Smooth muscle cell (in vitro differentiated cells): ENCODE measurements at regions not wholly inside any gene's neighbourhood (a gene's known extent, or its start where the extent isn't known, plus 50 kb on each side); places are given as distances from the start of the nearest gene placed in this dataset.

Experiments
- DNase-seq: peaks from one replicate; lab custom pipeline; 2025; ENCODE audit not compliant: unreplicated experiment; lab: John Stamatoyannopoulos, UW
- H2AFZ ChIP-seq: fragments of 200-600 bp; sonication (generic); 2 replicates; pipeline ENCODE4 v1.6.0; 2016; ENCODE audit warnings: antibody characterized with exemption, low read depth, mild to moderate bottlenecking
- H3F3A ChIP-seq: fragments of 200-600 bp; sonication (generic); 2 replicates; pipeline ENCODE4 v1.6.0; 2017; ENCODE audit warnings: antibody characterized with exemption, low read depth
- H3K27ac ChIP-seq: fragments of 200-600 bp; sonication (generic); 2 replicates; pipeline ENCODE4 v1.5.1; 2016; ENCODE audit warnings: low read depth, mild to moderate bottlenecking
- H3K27me3 ChIP-seq: fragments of 200-600 bp; sonication (generic); 2 replicates; pipeline ENCODE4 v1.6.1; 2016; ENCODE audit warnings: low read depth, mild to moderate bottlenecking
- H3K36me3 ChIP-seq: fragments of 200-600 bp; sonication (generic); 2 replicates; pipeline ENCODE4 v1.5.1; 2016; ENCODE audit warnings: low read depth
- H3K4me1 ChIP-seq: fragments of 200-600 bp; sonication (generic); 2 replicates; pipeline ENCODE4 v1.5.1; 2016; ENCODE audit warnings: low read depth
- H3K4me2 ChIP-seq: fragments of 200-600 bp; sonication (generic); 2 replicates; pipeline ENCODE4 v1.6.0; 2016; ENCODE audit warnings: mild to moderate bottlenecking
- H3K4me3 ChIP-seq: fragments of 200-600 bp; sonication (generic); 2 replicates; pipeline ENCODE4 v1.5.1; 2016; ENCODE audit warnings: mild to moderate bottlenecking
- H3K79me2 ChIP-seq: fragments of 200-600 bp; sonication (generic); 2 replicates; pipeline ENCODE4 v1.6.0; 2016; ENCODE audit warnings: low read depth, mild to moderate bottlenecking
- H3K9ac ChIP-seq: fragments of 200-600 bp; sonication (generic); 2 replicates; pipeline ENCODE4 v1.6.0; 2016; ENCODE audit warnings: low read depth
- H3K9me3 ChIP-seq: fragments of 200-600 bp; sonication (generic); replicated peaks from 2 replicates; pipeline ENCODE4 v1.5.1; 2016; ENCODE audit warnings: low read depth
- H4K20me1 ChIP-seq: fragments of 200-600 bp; sonication (generic); 2 replicates; pipeline ENCODE4 v1.6.0; 2016; ENCODE audit warnings: low read depth
- CTCF ChIP-seq: fragments of 200-600 bp; sonication (generic); IDR thresholded peaks from 2 replicates; pipeline ENCODE4 v1.5.1; 2017; ENCODE audit warnings: borderline replicate concordance, mild to moderate bottlenecking, antibody characterized with exemption; ENCODE audit not compliant: insufficient read depth, poor library complexity, severe bottlenecking
- WGBS: methylation state at CpG from one replicate; pipeline ENCODE4 v1.1.7; 2016; ENCODE audit warnings: low lambda C conversion rate; 5-methylcytosine and 5-hydroxymethylcytosine counted together

DNA sequence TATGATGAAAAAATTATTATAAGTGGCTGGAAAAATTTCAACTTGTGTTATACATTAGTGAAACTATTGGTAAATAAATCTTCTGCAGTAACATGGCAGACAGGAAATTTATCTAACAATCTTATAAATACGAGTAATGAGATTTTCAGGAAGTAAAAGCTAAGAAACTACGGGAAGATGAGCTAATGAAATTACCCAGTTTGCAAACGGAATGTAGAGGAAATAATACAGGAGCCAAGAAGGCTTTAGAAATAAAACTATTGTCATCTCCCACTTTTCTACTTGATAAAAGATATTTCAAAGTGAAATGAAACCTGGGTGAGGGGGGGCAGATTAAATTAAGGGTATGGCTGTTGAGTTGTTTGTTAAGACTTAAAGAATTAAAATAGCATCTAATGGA, 332.5 kb upstream of the SORCS1 start:
- H4K20me1 ChIP-seq = no peaks in the 10 kb centered on the region
- H3K4me3 ChIP-seq = no peak overlapping the region
- no peaks in the 10 kb centered on the region for H3K4me1 ChIP-seq
- no peak overlapping the region for H3K9ac ChIP-seq
- H3K27ac ChIP-seq = no peak overlapping the region
- H3K79me2 ChIP-seq = no peaks in the 10 kb centered on the region
- no peaks in the 10 kb centered on the region for H3F3A ChIP-seq
- H2AFZ ChIP-seq = no peak overlapping the region
- no peaks in the 10 kb centered on the region for H3K9me3 ChIP-seq
- WGBS = 93% methylated on average over 3 of the region's 3 CpGs
- no peak for TF ChIP-seq CTCF
- no peak overlapping the region for H3K4me2 ChIP-seq
- DNase-seq = no peak
- no peaks in the 10 kb centered on the region for H3K27me3 ChIP-seq
- H3K36me3 ChIP-seq = no peaks in the 10 kb centered on the region

DNA sequence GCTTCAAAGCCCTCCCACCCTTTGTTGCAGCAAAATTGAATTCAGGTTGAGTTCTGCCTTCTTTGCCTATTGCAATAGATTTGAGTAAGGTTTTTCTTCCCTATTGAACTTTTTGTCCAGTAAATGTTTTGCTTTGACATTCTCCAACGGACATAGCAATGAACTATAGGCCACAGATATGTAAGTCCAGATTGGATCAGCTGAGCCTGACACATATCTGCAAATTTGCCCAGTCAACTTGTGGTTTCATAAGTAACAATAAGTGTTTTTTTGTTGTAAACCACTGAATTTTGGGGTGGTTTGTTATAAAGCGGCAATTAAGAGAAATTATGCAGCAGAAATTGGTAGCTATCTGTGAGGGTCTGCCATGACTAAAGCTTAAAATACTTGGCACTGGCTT, 332.1 kb upstream of the SORCS1 start:
- TF ChIP-seq CTCF = no peak
- DNase-seq = no peak
- no peak overlapping the region for H3K27ac ChIP-seq
- no peaks in the 10 kb centered on the region for H3K27me3 ChIP-seq
- no peak overlapping the region for H3K9ac ChIP-seq
- H3K9me3 ChIP-seq = no peaks in the 10 kb centered on the region
- no peak overlapping the region for H3K4me2 ChIP-seq
- no peaks in the 10 kb centered on the region for H3K79me2 ChIP-seq
- no peaks in the 10 kb centered on the region for H3K36me3 ChIP-seq
- no peak overlapping the region for H2AFZ ChIP-seq
- H3F3A ChIP-seq = no peaks in the 10 kb centered on the region
- H3K4me3 ChIP-seq = no peak overlapping the region
- no peaks in the 10 kb centered on the region for H4K20me1 ChIP-seq
- WGBS = 65% methylated on average over 2 of the region's 2 CpGs
- H3K4me1 ChIP-seq = no peaks in the 10 kb centered on the region

DNA sequence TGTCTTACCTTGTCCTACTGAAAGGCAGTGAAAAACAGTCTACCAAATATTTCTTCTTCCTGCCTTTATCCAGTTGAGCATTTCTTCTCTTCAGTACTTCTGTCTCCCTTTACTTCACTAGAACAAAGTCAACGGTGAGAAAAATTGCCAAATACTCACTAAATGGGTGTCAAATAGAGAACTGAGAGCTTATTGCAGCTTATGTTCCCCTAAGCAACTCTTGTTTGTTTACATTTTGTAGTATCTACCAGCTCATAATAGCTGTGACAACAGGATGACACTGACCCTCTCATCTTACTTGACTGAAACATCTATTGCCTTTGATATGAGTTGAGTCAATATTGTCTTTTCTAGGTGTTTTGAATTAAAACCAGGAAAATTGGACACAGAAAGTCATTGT, 327.9 kb upstream of the SORCS1 start:
- WGBS = 83% methylated on average over 1 of the region's 1 CpG
- DNase-seq = no peak
- no peaks in the 10 kb centered on the region for H3F3A ChIP-seq
- no peaks in the 10 kb centered on the region for H3K79me2 ChIP-seq
- no peaks in the 10 kb centered on the region for H3K4me1 ChIP-seq
- no peak overlapping the region for H3K4me3 ChIP-seq
- no peak overlapping the region for H3K27ac ChIP-seq
- H3K9ac ChIP-seq = no peak overlapping the region
- no peak overlapping the region for H2AFZ ChIP-seq
- no peaks in the 10 kb centered on the region for H3K27me3 ChIP-seq
- TF ChIP-seq CTCF = no peak
- H3K4me2 ChIP-seq = no peak overlapping the region
- H3K36me3 ChIP-seq = no peaks in the 10 kb centered on the region
- no peaks in the 10 kb centered on the region for H3K9me3 ChIP-seq
- no peaks in the 10 kb centered on the region for H4K20me1 ChIP-seq

DNA sequence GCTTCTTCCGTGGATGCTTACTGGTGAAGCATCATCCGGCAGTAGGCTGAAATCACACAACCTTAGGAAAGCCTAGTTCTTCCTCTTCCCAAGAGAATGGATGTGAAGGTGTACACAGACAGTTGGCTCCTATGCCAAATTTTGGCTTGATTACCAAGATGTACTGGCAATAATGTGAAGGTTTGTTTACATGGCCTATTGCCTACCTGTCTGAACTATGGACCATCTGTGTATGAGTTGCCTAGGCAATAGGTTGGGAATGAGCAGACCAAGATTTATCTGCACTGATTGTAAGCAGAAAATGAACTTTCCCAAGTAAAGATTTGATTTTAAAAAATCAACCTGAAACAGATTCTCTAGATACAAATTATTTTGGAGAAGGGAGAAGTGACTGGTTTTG, 325.9 kb upstream of the SORCS1 start:
- no peak for DNase-seq
- H2AFZ ChIP-seq = no peak overlapping the region
- H3F3A ChIP-seq = no peaks in the 10 kb centered on the region
- no peak for TF ChIP-seq CTCF
- H3K4me1 ChIP-seq = no peaks in the 10 kb centered on the region
- H3K27me3 ChIP-seq = no peaks in the 10 kb centered on the region
- H3K27ac ChIP-seq = no peak overlapping the region
- no peak overlapping the region for H3K4me3 ChIP-seq
- no peaks in the 10 kb centered on the region for H3K9me3 ChIP-seq
- H4K20me1 ChIP-seq = no peaks in the 10 kb centered on the region
- H3K9ac ChIP-seq = no peak overlapping the region
- no peaks in the 10 kb centered on the region for H3K36me3 ChIP-seq
- H3K4me2 ChIP-seq = no peak overlapping the region
- no peaks in the 10 kb centered on the region for H3K79me2 ChIP-seq
- WGBS = 96% methylated on average over 2 of the region's 2 CpGs
